ENCODE measurements at regions not wholly inside any gene's neighbourhood (a gene's known extent, or its start where the extent isn't known, plus 50 kb on each side); places are given as distances from the start of the nearest gene placed in this dataset.

DNA sequence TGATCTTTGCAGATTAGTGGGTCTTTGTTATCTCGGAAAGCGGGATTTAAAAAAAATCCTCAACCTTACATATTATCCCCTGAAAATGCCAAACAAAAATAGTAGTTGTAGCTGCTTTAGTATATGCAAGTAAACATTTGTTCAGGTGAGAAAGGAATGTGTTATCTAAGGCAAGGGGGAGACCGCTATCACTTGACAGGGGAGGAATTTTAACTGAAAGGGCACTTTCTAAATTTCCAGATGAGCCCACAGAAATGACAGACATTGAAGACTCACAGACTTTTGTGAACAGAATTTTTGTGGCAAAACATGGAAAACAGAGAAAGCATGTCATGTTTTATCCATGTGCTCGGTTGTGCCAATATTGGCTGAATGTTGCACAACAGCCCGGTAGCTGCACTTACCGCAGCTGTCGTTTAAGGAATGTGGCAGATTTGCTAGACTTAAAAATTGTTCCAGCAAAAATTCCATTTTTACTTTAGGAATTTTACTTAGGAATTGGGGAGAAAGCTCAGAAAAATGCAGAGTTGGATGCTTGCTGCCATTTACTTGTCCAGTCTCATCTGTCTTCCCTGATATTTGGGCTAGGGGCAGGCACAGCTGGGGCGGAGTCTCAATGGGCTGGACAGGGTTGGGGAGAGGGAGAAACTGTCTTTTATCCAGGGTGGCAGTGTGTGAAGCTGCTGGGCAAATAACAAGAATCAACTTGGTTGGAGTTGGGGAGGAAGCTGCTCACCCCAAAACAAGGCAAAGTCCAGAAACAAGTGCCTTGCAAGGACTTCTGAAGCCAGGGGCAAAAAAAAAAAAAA lies 94.6 kb upstream of the RPS6KA3 start:
- DNase-seq (ENCODE audit: low read depth) = peak; percentile 71
- no peak overlapping the region for H3K4me3 ChIP-seq (replicated peaks; ENCODE audit: low read depth, low read length)
- TF ChIP-seq CTCF (IDR thresholded peaks at IDR 0.05; ENCODE audit: low read length, missing control alignments) = no peak

DNA sequence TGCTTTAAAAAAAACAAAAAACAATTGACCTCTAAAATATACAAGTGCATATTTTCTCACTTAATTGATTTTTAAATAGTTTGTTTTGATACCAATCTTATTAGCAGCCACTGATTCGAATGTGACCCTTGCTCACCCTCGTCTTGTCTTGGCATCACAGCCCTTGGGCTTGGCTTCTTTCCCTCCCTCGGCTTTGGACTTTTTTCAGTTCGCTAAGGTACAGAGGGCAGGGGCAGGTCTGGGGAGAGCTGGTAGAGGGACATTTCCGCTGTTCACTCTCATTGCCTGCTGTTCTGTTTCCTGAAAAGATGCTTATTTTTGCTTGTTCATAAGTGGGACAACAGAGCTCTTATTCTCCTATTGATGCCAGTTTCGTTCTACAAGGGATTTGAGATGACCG lies 88.5 kb upstream of the RPS6KA3 start:
- DNase-seq (ENCODE audit: low read depth) = no peak
- H3K4me3 ChIP-seq (replicated peaks; ENCODE audit: low read depth, low read length) = no peak overlapping the region
- no peak for TF ChIP-seq CTCF (IDR thresholded peaks at IDR 0.05; ENCODE audit: low read length, missing control alignments)

DNA sequence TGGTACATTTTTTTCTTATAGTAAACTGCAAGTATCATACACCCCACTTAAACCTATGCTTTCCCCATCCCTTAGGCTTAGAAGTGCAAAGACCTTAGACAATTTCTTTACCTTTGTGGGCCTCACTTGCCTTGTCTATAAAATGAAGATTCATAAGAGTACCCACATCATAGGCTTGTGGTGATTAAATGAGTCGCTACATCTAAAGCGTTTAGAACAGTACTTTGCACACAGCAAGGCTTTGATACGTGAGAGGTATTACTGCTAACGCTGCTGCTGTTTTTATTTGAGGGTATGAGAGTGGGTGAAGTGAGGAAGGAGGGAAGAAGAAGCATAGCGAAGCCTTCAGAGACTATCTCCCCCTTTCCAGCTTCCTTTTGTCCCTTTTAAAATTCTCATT lies 87.8 kb upstream of the RPS6KA3 start:
- TF ChIP-seq CTCF (IDR thresholded peaks at IDR 0.05; ENCODE audit: low read length, missing control alignments) = no peak
- DNase-seq (ENCODE audit: low read depth) = no peak
- no peak overlapping the region for H3K4me3 ChIP-seq (replicated peaks; ENCODE audit: low read depth, low read length)

GRCh38 chrX:20352935-20353336 lies 86.2 kb upstream of the RPS6KA3 start:
- no peak for TF ChIP-seq CTCF (IDR thresholded peaks at IDR 0.05; ENCODE audit: low read length, missing control alignments)
- DNase-seq (ENCODE audit: low read depth) = no peak
- H3K4me3 ChIP-seq (replicated peaks; ENCODE audit: low read depth, low read length) = no peak overlapping the region

DNA sequence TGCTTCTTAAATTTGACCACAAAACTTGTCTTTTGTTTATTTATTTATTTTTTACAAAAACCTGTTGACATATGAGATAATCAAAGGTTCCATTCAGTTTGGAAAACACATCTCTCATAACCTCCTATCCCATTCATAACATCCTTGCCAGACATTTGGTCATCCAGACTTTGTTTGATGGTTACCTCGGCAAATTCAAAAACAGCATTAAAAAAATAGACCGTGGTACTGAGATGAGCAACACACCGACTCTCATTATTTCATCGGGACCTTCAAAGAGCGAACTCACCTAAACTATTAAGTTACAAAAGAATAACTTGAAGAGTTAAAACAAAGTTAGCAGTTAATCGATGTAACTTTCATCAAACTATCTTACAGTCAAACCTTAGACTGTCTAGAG lies 85.8 kb upstream of the RPS6KA3 start:
- no peak overlapping the region for H3K4me3 ChIP-seq (replicated peaks; ENCODE audit: low read depth, low read length)
- TF ChIP-seq CTCF (IDR thresholded peaks at IDR 0.05; ENCODE audit: low read length, missing control alignments) = no peak
- DNase-seq (ENCODE audit: low read depth) = no peak

DNA sequence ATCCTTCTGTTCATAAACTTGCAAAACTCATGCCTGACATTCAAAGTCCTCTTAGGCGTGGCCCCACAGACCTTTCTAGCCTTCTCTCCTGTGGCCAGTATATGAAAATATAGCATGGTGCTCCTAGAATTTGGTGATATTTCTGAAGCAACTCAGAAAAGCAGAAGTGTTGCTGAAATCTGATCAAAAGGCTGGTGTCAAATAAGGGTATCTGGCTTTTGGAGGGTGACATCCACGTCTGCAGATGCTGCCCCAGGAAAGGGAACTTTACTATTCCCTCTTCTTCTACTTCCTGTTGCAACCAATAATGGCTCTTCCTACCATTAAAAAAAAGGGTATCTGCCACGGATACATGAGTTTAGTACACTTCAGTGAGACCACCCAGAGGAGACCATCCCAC lies 83.9 kb upstream of the RPS6KA3 start:
- DNase-seq (ENCODE audit: low read depth) = no peak

More for the DNA sequence above, 83.9 kb upstream of the RPS6KA3 start:
- TF ChIP-seq CTCF (IDR thresholded peaks at IDR 0.05; ENCODE audit: low read length, missing control alignments) = no peak
- no peak overlapping the region for H3K4me3 ChIP-seq (replicated peaks; ENCODE audit: low read depth, low read length)
